GM18907 (cell line): ENCODE measurements at regions not wholly inside any gene's neighbourhood (a gene's known extent, or its start where the extent isn't known, plus 50 kb on each side); places are given as distances from the start of the nearest gene placed in this dataset.
"Not testable (repeated sequence)": the region's sequence is repeated elsewhere in the genome, so short reads cannot be mapped to it uniquely, and the experiment has no call there.

Source experiments
- ATAC-seq: cut with Tn5 transposase; IDR thresholded peaks from one replicate; pipeline ENCODE4 v1.9.1; 2021; ENCODE audit warnings: mild to moderate bottlenecking, moderate library complexity; ENCODE audit not compliant: unreplicated experiment

DNA sequence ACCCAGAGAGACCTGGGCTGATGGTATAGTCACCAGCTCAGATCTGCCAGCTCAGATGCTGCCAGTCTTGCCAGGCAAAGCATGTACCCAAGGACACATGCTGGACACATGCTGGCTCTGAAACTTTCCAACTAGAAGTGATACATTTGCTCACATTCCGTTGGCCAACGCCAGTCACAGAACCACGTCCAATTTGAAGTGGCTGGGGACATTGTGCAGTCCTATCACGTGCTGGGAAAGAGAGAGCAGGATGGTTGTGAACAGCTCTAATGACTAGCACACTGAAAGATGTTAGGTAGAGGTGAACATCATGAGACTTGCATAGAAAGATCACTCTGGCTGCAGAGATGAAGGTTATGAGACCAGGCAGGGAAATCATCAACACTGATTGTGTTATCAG is 308.5 kb upstream of the ROPN1 start:
- no peak for ATAC-seq

DNA sequence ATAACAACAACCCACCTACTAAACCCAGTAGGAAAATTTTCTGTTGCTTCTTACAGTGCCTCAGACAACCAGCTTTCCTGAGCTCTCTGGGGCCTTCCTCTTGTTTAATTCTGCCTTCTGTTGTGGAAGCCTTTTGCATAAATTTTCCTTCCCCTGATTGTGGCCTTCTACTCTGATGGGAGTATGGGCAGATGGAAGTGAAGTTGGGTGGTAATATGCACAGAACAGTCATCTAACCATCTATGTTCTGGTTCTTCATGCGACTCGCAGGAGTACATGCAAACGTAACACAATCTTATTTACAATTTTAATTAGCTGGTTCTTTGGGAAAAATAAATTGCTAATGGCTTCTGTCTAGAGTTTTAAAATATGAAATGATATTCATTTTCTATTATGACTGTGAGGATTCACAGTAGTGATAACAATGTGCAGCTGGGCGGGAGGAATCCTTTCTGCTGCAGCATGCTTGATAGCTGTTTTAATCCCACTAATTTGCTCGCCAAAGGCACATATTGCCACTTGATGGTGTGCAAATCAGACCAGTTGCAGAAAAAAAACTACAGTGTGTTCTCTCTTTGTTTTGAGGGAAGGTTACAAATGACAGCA is 311.5 kb upstream of the ROPN1 start:
- ATAC-seq = no peak

DNA sequence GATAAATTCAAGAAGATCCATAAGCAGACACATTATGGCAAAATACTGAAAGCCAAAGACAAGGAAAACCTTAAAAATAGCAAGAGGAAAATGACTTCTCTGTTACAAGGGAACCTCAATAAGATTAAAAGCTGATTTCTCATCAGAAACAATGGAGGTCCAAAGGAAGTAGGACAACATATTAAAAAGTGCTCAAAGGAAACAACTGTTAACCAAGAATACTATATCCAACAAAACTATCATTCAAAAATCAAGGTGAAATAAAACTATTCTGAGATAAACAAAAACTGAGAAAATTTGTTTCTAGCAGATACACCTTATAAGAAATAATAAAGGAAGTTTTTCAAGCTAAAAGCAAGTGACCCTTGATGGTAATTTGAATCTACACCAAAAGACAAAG is 314.7 kb upstream of the ROPN1 start:
- ATAC-seq = no peak

DNA sequence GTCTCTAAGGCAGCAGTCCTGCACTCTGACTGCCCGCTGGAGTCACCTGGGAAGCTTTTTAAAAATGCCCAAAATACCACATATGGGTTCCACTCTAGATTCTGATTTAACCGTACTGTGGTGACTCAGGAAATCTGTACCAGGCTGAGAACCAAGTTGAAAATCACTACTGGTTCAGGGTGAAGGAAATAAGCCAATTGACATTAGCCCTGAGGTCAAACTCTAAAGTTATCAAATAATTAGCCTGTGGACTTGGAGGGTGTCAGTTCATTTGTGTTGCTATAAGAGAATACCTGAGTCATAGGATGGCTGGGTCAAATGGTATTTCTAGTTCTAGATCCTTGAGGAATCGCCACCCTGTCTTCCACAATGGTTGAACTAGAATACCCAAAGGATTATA is 321.7 kb upstream of the ROPN1 start:
- no peak for ATAC-seq

DNA sequence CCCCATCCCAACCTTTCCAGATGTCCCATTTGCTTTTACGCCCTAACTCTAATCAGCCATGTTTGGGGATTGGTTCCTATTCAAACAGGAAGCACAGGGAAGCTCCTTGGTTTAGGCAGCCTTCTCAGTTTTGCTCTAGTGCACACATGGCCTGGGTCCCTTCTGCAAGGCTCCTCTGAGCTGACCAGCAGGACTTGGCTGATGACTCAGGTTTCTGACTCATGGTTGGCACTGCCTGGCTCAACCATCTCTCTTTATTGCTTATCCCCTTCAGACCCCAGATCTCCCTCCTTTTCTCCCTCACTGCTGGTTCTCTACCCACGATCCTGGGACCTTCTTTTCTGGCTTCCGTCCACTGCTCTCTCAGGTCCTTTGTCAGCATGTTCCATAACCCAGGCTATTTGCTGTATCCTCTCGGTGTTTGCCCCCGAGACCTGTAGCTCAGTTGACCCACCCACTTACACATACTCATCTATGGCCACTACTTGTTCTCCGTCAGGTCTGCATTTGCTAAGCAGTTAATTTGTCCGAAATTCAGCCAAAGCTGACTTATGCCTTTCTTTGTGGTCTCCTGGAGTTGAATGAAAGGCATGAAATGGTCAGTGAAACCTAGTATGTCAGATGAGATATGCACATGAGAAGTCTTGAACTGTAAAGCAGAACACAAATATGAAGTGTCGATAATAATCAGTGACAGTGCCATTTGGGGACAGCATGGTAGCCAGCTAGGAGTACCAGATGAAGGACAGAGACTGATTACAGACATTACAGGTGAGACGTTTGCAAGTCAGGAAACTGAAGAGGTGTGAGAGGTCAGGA is 323.5 kb upstream of the ROPN1 start:
- ATAC-seq = no peak

DNA sequence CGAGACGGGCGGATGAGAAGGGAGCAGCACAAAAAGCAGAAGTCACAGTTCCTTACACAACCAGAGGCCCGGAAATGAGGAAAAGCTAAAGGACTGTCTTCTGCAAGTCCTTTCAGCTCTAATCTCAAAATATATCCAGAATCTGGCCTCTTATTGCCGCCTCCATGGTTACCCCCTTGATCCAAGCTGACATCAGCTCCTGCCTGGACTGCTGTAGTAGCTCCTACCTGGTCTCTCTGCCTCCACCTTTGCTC is 324.0 kb upstream of the ROPN1 start:
- no peak for ATAC-seq

DNA sequence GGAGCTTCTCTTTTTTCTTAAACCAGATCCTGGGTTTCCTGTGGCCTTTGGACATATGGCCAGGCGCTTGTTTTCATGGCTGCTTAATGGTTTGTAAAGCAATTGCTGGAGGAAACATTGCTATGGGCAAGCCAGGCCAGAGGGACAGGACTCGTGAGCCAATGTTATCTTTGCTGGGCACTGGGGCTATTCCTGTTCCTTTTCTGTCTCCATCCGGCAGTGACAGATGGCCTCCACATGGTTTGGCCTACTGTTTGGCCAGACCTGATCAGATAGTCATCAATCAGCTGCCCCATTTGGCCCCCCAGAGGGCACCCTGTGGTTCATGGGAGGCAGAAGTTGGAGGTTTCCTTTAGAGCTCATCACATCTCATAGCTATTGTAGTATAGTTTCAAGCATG is 326.1 kb upstream of the ROPN1 start:
- no peak for ATAC-seq

DNA sequence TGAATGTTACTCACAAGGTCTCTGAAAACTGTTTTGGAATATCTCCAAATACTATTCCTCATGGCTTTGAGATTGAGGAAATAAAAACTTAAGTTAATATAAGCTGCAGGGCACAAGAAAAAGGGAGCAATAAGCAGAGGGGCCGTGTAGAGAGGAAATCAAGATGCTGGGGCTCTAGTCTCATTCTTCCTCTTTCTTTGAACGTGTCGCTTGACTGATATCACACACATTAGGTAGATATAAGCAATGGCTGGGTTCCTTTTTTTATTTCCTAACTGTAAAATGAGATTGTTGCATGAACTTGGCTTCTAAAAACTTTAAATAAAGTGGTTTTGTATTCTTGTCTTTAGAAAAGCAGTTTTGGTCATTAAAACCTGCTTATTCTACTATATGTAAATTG is 326.7 kb upstream of the ROPN1 start:
- ATAC-seq = no peak

DNA sequence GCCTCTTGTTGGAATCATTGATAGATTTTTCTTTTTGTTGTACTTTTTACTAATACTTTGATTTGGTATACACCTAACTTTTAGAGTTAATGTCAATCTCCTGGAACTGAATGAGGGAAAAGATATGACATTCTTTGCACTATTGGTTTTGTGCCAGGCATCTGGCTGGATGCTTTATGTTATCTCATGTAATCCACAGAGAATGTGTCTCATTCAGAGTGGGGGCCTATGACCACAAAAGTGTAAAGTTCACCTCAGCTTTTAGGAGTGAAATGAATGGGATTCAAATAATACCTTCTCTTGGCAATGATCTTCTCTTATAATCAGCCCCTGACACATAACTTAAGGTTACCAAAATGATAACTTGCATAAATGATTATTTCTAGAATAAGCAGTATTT is 329.1 kb upstream of the ROPN1 start:
- no peak for ATAC-seq

DNA sequence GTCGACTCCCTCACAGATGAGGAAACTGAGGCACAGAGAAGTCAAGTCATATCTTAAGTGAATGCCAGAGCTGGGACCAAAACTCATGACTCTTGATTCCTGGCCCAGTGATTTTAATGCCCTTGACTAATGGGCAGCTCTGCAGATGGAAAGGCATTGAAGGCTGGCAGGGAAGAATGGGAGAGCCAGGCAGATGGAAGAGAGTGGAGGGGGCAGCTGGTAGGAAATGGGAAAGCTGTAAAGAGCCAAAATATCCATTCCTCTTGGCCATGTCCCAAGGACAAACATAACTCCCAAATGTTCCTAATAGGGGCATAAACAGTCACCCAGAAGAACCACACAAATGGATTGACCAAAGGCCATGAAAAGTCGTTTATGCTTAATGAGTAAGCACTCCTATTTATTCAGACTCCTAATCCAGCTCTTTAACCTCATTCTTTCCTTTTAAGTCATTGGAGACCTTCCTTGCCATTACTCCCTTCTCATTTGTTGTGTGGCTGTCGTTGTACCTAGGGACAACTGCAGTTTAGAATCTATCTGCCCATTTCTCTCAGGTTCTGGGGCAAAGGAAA is 330.5 kb upstream of the ROPN1 start:
- no peak for ATAC-seq

DNA sequence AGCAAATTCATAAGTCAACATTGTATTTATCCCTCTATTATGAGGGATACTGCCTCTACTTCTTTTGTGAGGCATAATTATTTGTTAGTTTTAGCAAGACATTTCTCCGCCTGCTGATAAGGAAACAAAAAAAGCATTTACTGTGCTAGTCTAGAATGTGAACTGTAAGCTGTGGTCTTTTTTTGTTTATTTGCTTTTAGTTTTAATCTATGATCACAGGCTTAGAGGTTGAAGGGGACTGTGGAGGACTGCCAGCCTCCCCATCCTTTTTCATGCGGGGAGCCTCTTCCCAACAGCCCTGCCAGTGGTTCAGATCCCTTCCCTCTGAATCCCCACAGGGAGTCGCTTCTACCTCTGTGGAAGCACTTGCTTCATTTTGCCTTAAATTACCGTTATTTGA is 331.0 kb upstream of the ROPN1 start:
- ATAC-seq = no peak

DNA sequence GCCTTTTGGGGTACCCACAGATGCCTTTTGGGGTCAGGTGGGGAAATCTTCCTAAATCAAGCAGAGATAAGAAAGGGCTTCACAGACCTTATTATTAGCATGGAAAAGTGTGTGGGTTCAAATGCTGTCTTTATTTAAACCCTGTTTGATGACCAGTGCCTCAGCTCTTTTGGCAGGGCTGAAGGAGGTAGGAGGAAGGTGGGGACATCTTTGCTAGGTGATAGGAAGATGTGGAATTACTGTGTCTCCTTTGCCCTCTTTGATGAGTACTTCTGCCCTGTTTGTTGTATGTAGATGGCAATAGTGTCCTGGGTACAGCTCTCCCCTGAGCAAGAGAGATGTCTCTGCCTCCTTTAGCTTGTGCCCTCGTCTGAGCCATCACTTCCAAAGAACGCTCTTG is 333.3 kb upstream of the ROPN1 start:
- ATAC-seq = no peak

DNA sequence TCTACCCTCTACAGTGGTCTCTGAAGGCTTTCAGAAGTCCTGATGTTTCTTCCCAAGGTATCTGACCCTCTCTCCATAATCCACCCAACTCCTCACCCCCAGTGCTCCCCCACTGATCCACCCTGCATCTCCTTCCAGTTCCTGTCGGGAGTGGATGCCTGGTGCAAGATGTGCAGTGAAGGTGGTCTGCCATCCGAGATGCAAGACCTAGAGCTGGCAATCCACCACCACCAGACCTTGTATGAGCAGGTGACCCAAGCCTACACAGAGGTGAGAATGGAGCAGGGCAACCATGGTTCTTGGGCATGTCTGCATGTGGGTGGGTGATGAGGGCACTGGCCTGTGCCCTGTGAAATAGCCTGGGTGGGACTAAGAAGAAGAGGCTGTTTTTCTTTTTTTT is 337.8 kb upstream of the ROPN1 start:
- no peak for ATAC-seq

DNA sequence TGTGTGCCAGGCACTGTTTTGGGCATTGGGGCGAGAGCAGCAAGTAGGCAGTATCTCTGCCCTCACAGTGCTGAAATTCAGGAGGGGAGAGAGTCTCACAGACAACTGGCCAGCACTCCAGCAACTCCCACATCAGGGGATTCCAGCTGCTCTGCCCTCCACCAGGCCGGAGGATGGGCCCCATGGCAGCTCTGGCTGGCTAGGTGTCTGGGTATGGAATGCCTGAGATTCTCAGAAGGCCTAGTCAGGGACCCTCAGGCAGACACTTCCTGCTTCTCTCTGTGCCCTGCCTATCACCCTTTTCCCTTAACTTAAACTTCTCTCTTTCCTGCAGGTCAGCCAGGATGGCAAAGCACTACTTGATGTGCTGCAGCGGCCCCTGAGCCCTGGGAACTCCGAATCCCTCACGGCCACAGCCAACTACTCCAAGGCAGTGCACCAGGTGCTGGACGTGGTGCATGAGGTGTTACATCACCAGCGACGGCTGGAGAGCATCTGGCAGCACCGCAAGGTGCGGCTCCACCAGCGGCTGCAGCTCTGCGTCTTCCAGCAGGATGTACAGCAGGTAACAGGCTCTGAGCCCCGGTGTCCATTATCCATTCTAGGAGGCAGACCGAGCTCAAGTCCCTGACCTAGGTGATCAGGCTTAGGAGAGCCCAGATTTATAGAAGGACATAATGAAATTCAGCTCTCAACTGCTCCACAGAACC is 342.2 kb upstream of the ROPN1 start:
- no peak for ATAC-seq

DNA sequence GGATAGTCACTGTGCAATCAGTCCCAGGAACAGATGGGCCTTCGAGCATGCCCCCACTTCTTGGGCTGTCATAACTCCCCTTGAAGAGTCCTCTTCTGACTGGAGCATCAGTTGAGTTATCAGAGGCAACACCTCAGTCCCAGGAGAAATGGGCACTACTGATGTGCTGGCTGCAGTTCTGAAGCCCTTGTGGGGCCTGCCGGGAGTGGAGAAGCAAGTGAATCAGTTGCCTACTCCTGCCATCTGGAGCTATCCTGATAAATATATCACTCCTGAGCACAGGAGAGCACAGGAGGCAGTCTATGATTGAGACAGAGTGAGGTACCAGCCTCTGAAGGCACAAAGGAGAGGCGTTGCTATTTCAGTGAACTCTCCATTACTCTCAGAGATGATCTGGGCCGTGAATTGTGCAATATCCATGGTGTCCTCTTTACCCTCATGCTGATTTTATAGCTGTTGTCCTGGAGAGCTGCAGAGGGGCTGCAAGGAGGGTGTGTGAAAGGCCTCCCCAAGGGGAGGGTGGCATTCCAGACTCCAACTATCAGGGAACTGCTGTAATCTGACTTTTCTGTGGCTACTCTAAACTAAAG is 344.2 kb upstream of the ROPN1 start:
- no peak for ATAC-seq

DNA sequence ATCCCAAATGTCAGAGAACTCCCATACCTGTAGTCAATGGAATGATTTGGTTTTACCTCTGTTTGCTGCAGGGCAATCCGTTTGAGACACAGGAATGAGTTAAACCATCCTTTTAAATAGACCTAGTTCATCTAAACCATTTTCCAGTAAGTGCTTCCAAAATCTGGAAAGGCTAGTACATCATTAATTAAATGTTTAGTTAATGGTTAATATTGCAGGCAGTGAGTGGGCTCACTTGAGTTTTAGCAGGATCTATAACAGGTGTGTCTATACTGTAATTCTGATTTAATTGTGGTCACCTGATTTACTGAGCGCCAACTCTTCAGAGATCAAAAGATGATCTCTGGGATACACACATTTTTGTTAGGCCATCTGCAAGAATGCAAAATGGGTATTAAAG is 353.9 kb upstream of the ROPN1 start:
- ATAC-seq = no peak

DNA sequence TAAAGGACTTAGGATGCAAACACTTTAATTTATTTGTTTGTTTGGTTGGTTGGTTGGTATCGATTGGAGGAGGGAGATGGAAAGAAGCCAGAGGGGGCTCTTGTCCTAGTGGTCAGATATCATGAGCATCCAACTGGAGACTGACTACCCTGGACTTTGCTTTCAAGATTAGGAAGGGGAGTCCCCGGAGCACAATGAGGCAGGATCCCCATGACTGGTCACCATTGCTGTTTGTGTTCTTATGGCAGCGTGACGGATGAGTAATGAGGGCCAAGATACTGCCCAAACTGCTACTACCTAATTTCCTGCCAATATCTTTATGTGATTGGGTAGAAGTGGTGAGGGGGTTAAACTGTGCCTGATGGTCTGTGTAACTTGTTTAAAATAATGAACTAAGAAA is 354.6 kb upstream of the ROPN1 start:
- no peak for ATAC-seq

DNA sequence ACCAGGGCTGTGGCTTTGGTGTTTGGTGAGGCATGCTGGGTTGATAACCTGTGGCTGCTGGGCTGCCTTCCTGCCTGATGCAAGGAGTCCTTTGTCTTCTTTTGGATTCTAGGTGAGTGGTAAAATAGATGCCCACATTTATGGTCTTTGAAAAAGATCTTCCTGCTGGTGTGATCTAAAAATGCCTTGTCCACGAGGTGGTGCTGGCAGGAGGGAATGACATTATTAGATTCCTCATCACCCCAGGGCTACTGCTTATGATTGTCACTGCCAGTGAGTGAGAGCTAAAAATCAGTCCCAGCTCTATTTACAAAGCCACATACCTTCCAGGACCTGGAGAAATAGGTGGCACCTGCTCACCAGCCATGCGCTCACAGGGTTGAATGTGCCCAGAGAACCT is 355.5 kb upstream of the ROPN1 start:
- no peak for ATAC-seq

DNA sequence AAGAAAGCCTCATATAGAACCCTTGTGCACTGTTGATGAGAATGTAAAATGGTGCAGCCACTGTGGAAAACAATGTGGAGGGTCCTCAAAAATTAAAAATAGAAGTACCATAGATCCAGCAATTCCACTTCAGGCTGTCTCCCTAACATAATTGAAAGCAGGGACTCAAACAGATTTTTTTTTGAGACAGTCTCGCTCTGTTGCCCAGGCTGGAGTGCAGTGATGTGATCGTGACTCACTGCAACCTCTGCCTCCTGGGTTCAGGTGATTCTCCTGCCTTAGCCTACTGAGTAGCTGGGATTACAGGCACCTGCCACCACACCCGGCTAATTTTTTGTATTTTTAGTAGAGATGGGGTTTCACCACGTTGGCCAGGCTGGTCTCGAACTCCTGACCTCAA is 356.6 kb upstream of the ROPN1 start:
- ATAC-seq = not testable (repeated sequence)

DNA sequence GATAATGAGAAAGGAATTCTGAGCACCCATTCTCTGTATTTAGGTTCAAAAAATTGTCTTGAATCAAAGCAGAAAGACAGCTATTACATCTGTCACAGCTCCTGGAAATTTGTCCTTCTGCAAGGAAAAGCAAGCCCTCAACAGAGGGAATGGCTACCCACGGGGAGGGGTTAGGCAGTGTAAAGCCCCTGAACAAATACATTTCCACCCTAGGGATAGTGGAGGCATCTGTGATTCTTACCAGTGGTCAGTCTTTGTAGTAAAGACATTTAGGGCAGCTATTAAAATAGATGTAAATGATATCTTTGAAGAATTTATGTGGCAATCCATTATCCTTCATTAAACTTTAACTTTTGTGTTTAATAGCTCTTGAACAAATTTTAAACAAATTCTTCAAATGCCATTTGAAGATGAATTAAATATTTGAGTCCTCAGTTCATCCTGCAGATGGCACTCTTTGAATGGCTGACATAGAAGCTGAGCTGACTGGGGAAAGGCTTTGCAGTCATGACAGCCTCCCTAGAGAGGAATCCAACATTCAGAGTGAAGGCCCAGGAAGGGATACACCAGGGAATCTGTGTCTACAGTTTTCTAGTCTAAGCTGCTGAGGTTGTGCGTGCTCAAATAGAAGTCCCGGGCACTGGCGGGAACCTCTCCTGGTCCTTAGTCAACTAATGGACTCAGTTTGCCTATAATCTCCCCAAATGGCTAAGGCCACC is 359.7 kb upstream of the ROPN1 start:
- no peak for ATAC-seq

DNA sequence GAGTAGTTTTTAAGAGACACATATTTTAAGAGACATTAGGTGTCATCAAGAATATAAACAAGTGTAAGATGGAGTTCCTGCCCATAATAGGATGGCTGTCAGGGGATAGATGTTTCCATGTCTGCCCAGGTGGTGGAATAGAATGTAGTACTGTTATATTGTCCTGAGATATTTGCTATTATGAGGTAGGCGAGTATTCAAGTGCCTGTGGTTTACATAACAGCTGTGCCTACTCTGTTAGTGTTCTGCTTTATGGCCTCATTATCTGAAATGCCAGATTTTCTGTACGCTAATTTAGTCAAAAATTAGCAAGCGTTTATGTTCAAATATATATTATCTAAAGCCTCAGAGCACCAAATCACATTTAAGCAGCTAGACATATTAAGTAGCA is 360.2 kb upstream of the ROPN1 start:
- no peak for ATAC-seq
